NOMO-1 treated with DMSO at 0.1 percent for 48 hours (cell line): ENCODE measurements at regions not wholly inside any gene's neighbourhood (a gene's known extent, or its start where the extent isn't known, plus 50 kb on each side); places are given as distances from the start of the nearest gene placed in this dataset.

ENCODE experiments used
- DNase-seq: peaks from one replicate; lab custom pipeline; 2025; ENCODE audit not compliant: unreplicated experiment; lab: John Stamatoyannopoulos, UW

DNA sequence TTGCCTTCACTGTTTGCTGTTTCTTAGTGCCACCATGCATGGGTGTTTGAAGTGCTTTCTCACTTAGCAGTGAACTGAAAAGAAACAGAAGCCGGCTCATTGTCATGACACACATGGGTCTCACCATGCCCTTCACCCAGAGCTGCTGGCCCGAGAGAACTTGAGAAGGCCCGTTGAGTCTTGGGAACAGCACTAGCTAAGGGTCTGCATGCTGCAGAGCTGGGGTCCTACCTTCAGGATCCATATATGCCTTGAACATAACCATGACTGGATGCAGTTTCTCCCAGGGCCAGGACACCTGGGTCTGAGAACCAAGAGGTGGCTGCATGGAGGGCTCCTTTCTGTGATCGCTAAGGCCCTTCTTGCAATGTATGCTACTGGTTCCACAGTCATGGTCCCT is 245.5 kb upstream of the HS6ST1 start:
- no peak for DNase-seq

- DNase-seq, result no peak
Observed at GRCh38 chr2:128564551-128564950, 245.9 kb upstream of the HS6ST1 start.

DNA sequence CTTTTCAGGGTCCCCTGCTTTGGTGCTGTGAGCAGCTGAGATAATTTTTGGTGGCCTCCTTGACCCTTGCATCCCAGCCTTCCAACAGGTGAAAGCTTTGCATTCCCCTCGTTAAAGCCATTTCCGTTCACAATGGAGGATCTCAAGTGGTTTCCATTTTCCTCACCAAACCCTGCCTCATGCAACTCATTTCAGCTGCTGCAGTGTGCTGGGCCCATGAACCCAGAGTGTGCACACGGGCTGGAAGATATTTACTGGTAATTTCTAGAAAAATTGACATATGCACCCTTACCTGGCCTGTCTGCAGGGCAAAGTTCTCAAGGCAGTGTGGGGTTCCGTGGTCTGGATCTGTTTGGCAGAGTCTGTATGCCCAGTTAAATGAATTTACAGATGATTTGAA is 246.8 kb upstream of the HS6ST1 start:
- no peak for DNase-seq

DNA sequence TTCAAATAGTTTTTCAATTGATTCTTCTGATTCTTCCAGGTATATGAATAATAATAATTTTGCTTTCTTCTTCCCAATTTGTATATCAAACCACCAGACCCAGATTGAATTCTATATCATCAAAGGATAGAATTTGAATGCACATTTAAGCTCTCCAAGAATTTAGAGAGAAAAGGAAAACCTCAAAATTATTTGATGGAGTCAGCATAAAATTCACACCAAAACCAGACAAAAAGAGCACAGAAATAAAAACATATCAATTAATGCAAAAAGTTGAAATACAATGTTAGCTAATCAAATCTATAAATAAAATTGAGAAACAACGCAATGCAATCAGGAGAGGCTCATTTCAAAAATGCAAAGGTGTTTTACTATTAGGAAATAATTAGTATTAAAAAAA is 248.0 kb upstream of the HS6ST1 start:
- DNase-seq, result no peak

DNA sequence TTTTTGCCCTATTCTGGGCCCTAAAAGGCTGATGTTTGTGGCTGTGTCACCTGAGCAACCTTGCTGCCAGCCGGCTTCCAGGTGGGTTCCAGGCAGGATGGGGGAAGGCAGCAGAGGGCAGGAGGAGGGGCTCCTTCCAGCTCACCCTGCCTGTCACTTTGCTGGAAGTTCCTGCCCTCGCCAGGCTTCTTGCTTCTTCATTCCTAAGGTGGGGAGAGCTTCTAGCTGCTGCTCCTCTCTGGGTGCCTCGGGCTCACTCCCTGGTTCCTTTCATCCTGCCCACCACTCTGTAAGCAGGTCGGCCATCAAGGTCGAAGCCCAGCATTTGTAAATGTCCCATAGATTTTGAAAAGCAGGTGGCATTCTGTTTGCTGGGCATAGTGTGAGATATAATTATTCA is 249.4 kb upstream of the HS6ST1 start:
- DNase-seq, result no peak

DNA sequence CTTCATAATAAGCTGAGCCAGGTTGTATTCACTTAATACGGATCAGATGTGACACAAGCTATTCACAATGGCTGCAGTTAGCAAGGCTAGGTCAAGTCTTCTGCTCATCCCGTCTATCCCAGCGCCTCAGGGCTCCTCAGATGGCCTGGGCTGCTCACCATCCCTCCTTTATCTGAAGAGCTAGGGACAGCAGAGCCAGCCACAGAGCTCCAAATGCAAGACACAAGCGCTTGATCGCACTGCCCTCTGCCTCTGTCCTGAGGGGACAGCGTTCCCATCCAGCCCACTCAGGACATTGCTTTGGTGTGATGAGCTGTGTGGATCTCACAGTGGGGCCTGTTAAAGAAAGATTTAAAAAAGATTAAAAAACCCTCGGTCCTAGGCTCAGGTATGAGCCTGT is 254.4 kb upstream of the HS6ST1 start:
- DNase-seq, result no peak

GRCh38 chr2:128573531-128573930 is 254.9 kb upstream of the HS6ST1 start:
- DNase-seq, result no peak

DNA sequence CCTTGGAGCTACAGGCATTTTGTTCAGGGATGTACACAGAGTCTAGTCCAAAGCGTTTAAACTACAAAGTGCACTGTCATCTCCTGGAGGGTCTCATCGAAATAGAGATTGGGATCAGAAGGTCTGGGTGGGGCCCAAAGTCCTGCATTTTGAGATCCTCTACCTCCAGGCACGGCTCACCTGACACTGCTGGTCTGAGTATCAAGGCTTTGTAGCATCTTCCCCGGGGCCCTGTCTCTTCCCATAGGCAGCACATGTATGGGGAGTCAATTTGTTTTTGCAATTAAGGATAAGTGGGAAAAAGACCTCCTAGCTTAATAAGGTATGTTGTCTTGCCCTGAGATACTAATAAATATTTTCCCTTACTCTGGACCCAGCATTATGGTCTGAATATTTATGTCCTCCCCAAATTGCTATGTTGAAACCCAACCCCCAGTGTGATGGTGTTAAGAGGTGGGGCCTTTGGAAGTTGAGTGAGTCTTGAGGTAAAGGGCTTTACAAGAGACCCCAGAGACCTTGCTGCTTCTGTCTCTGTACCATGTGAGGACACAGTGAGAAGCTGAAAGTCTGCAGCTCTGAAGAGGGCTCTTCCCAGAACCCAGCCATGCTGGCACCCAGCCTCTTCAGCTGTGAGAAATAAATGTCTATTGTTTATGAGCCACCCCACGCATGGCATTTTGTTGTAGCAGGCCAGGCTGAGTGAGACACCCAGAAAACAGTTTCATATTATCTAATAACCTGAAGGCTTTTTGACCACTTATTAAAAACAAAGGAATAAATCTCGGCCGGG is 258.7 kb upstream of the HS6ST1 start:
- no peak for DNase-seq

DNA sequence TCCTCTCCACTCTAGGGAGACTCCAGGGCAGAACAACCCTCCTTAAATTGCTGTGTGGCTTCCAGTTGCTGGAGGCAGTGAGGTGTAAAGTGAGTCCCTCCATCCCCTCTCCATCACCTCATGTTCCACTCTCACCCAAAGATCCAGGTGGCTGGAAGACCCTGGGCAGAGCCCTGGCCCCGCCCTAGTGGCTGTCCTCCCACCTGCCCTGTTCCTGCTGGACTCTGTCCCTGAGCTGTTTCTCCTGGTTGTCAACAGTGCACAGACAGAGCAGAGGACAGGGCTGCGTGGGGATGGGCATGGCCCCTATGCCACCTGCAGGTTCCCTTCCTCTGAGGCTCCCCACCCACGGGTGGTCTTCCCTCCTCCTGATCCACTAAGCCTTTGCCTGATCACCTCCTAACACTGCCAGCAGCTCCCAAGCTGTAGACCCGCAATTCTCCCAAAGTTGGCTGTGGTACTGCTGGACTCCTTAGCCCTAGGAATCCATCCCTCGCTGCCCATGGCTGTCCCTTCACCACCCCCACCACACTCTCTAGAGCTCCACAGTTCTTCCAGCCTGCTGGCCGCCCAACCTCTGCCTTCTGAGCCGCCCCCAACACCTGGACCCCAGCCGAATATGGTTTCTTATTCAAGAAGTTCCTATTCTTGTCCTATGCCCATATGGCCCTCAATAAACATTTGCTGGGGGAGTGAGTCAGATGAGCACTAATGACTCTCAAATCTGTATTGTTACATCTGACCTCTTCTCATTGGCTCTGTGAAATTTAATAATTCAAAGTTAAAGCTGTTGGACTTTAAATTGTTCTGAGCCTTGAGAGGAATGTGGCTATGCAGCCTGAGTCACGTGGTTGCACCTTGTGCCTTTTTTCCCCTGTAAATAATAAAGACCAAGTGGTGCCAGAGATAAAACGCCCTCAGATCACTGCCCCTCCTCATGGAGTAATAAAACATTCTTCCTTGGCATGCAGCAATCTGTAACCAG is 260.0 kb upstream of the HS6ST1 start:
- no peak for DNase-seq

- no peak for DNase-seq
Observed at GRCh38 chr2:128579825-128580224, 261.2 kb upstream of the HS6ST1 start.

DNA sequence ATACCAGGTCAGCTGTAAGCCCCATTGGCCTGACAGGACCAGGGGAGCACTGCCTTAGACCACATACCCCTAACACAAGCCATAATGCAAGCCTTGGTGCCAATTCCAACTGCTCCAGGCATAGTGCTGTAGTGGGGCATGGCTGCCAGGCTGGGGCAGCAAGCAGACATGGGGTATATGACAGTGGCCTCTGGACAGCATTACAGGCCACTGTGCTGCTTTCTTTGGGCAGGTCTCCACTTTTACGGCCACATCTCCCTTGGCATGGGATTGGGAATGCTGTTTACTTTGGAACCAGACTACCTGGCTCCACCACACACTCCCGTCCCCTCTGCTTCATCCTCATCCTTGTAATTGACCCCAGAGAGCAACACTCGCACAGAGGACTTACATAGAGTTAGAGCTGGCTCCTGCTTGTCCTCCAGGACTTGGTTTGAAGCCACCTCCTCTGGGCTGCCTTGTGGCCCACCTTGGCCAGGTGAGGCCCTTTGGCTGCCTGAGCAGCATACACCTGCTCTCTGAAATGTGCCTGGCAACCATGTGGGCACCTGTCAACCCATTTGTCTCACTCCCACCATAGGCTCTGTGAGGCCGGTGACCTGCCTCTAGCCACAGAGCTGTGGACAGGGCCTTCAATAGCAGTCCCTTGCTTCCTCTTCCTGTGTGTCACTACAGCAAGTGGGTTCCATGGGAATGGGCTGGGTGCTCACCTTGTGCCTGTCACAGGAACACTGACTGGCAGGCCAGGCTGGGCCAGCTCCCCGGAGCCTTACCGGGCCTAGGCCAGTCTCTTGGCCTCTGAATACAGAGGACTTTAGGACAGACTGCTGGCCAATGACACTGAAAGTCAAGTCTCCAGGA is 262.6 kb upstream of the HS6ST1 start:
- DNase-seq, result no peak

- DNase-seq, result no peak
Observed at GRCh38 chr2:128581849-128582244, 263.2 kb upstream of the HS6ST1 start.

- DNase-seq, result no peak
Observed at GRCh38 chr2:128584296-128584890, 265.7 kb upstream of the HS6ST1 start.

DNA sequence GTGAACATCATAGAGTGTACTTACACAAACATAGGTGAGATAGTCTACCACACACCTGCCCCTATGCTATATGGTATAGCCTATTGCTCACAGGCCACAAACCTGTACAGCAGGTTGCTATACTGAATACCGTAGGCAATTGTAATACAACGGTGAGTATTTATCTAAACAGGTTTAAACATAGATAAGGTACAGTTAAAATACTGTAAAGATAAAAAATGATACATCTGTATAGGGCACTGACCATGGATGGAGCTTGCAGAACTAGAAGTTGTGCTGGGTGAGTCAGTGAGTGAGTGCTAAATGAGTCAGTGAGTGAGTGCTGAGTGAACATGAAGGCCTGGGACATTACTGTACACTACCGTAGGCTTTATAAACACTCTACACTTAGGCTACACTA is 267.0 kb upstream of the HS6ST1 start:
- DNase-seq, result no peak

GRCh38 chr2:128589681-128590080 is 271.0 kb upstream of the HS6ST1 start:
- DNase-seq, result no peak

DNA sequence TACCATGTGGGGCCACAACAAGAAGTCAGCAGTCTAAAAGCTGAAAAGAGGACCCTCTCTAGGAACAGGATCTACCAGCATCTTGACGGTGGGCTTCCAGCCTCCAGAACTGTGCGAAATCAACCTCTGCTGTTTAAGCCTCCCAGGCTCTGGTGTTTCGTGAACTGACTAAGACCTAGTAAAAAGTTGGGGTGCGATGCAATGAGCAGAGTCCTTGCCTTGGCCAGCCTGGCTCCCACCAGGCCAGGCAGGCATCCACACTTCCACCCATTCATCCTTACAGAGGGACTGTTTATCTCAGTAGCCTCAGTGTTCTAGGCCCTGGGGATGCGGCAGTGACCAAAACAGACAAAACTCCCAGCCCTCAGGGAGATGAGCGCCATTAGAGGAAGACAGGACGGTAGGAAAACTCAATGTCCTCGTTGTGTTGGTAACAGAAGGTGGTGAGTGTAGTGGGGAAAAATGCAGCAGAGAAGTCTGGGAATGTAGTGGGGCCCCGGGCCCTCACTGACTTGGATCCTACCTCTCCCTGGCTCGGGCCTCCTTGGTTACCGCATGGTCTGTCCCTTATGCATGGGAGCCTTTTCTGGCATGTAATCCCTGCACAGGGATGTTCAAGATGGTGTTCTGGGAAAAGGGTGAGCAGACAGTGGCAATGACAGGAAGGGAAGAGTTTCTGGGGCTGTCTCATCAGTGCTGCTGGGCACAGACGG is 271.8 kb upstream of the HS6ST1 start:
- no peak for DNase-seq

GRCh38 chr2:128591022-128591860 is 272.6 kb upstream of the HS6ST1 start:
- DNase-seq, result no peak

GRCh38 chr2:128591861-128592822 is 273.5 kb upstream of the HS6ST1 start:
- no peak for DNase-seq
